IMR-90 (cell line): ENCODE measurements at regions not wholly inside any gene's neighbourhood (a gene's known extent, or its start where the extent isn't known, plus 50 kb on each side); places are given as distances from the start of the nearest gene placed in this dataset.
A peak's percentile ranks its signal among the peaks of the same experiment; 100 is the strongest.

ENCODE experiments used
- ATAC-seq: fragments of 200-7000 bp; cut with Tn5 transposase; 2 replicates; pipeline ENCODE4 v1.9.1; 2020; ENCODE audit warnings: low read depth, mild to moderate bottlenecking, moderate library complexity
- BruUV-seq: library from RNA; stranded (reverse); fragments of 400-500 nt; replicated peaks from 2 replicates; lab custom pipeline; 2021; lab: Mats Ljungman, UMichigan
- CTCF ChIA-PET: fragments of 300-600 bp; formaldehyde crosslinking; extraction: SDS; loops from one replicate; lab custom pipeline; 2021; ENCODE audit warnings: antibody characterized with exemption; lab: Yijun Ruan, JAX
- POLR2A ChIA-PET: fragments of 300-600 bp; sonication (Branson Sonifier 250); formaldehyde crosslinking; loops from one replicate; lab custom pipeline; 2022; ENCODE audit warnings: antibody characterized with exemption; ENCODE audit not compliant: unreplicated experiment; lab: Charles Lee
- DNase-seq: peaks from one replicate; pipeline ENCODE4 v3.0.0; 2013
- H2AFZ ChIP-seq: replicated peaks from 2 replicates; pipeline ENCODE3; 2013; ENCODE audit warnings: low read length, mild to moderate bottlenecking; ENCODE audit not compliant: poor library complexity
- H2AK5ac ChIP-seq: 2 replicates; pipeline ENCODE4 v1.6.1; 2013; ENCODE audit warnings: low read depth, low read length, inconsistent platforms
- H2AK9ac ChIP-seq: replicated peaks from 2 replicates; pipeline ENCODE3; 2013; ENCODE audit warnings: mild to moderate bottlenecking, low read depth, low read length, moderate library complexity; ENCODE audit not compliant: poor library complexity
- H2BK120ac ChIP-seq: 2 replicates; pipeline ENCODE4 v1.6.1; 2013; ENCODE audit warnings: low read depth, low read length, inconsistent platforms
- H2BK15ac ChIP-seq: 3 replicates; pipeline ENCODE4 v1.6.1; 2013; ENCODE audit warnings: low read depth, low read length, inconsistent platforms
- H2BK20ac ChIP-seq: 2 replicates; pipeline ENCODE4 v1.6.1; 2013; ENCODE audit warnings: low read depth, mild to moderate bottlenecking, inconsistent platforms, low read length, moderate library complexity
- H2BK5ac ChIP-seq: 2 replicates; pipeline ENCODE4 v1.6.1; 2013; ENCODE audit warnings: mild to moderate bottlenecking, low read depth, low read length, inconsistent platforms; ENCODE audit not compliant: poor library complexity, severe bottlenecking
- H3K14ac ChIP-seq: replicated peaks from 2 replicates; pipeline ENCODE4 v1.6.1; 2013; ENCODE audit warnings: low read depth, low read length, inconsistent platforms
- H3K18ac ChIP-seq: 2 replicates; pipeline ENCODE4 v1.6.1; 2013; ENCODE audit warnings: low read depth, low read length, control low read depth
- H3K23ac ChIP-seq: 2 replicates; pipeline ENCODE4 v1.6.1; 2013; ENCODE audit warnings: low read depth, low read length, inconsistent platforms
- H3K27ac ChIP-seq: 2 replicates; pipeline ENCODE4 v1.5.1; 2013; ENCODE audit warnings: mild to moderate bottlenecking, control low read depth, low read length; ENCODE audit not compliant: insufficient read depth
- H3K27me3 ChIP-seq: 2 replicates; pipeline ENCODE4 v1.6.1; 2013; ENCODE audit warnings: low read length; ENCODE audit not compliant: control insufficient read depth, insufficient read depth
- H3K36me3 ChIP-seq: 2 replicates; pipeline ENCODE4 v1.6.1; 2013; ENCODE audit warnings: low read length, mixed read lengths; ENCODE audit not compliant: control insufficient read depth, insufficient read depth
- H3K4ac ChIP-seq: 2 replicates; pipeline ENCODE4 v1.6.1; 2013; ENCODE audit warnings: low read depth, low read length, inconsistent platforms
- H3K4me1 ChIP-seq: 2 replicates; pipeline ENCODE4 v1.6.1; 2013; ENCODE audit warnings: low read length, mixed read lengths; ENCODE audit not compliant: control insufficient read depth, insufficient read depth
- H3K4me2 ChIP-seq: 2 replicates; pipeline ENCODE4 v1.6.1; 2013; ENCODE audit warnings: low read depth, mild to moderate bottlenecking, control low read depth, low read length, moderate library complexity
- H3K4me3 ChIP-seq: 2 replicates; pipeline ENCODE4 v1.5.1; 2013; ENCODE audit warnings: low read depth, mild to moderate bottlenecking, control low read depth, low read length, moderate library complexity; ENCODE audit not compliant: insufficient read depth
- H3K56ac ChIP-seq: 2 replicates; pipeline ENCODE4 v1.6.1; 2013; ENCODE audit warnings: low read length, inconsistent platforms; ENCODE audit not compliant: insufficient read depth; ENCODE audit errors: extremely low read depth
- H3K79me1 ChIP-seq, 2 experiments: 2 replicates each; pipeline ENCODE4 v1.6.1; 2013; ENCODE audit warnings: low read length in 2 of 2, inconsistent platforms in 1 of 2, low read depth in 1 of 2
- H3K9ac ChIP-seq: 2 replicates; pipeline ENCODE4 v1.6.1; 2013; ENCODE audit warnings: low read depth, low read length, control low read depth
- H3K9me1 ChIP-seq: 2 replicates; pipeline ENCODE4 v1.6.1; 2013; ENCODE audit warnings: low read length, inconsistent platforms; ENCODE audit not compliant: insufficient read depth
- H3K9me3 ChIP-seq: 2 replicates; pipeline ENCODE4 v1.6.1; 2013; ENCODE audit warnings: low read length; ENCODE audit not compliant: control insufficient read depth, insufficient read depth
- H4K20me1 ChIP-seq: 2 replicates; pipeline ENCODE4 v1.6.1; 2013; ENCODE audit warnings: low read length, inconsistent platforms; ENCODE audit not compliant: insufficient read depth
- H4K5ac ChIP-seq: 2 replicates; pipeline ENCODE4 v1.6.1; 2013; ENCODE audit warnings: mild to moderate bottlenecking, low read depth, low read length, control low read depth
- H4K8ac ChIP-seq, 2 experiments: 2 replicates each; pipeline ENCODE4 v1.6.1; 2013; ENCODE audit warnings: low read depth in 2 of 2, low read length in 2 of 2, control low read depth in 1 of 2, inconsistent platforms in 1 of 2
- H4K91ac ChIP-seq: 2 replicates; pipeline ENCODE4 v1.6.1; 2013; ENCODE audit warnings: low read depth, low read length, inconsistent platforms; ENCODE audit not compliant: insufficient read depth
- BHLHE40 ChIP-seq: fragments of 150-350 bp; IDR thresholded peaks from 2 replicates; pipeline ENCODE4 v1.6.1; 2016; ENCODE audit warnings: mild to moderate bottlenecking, low read depth, low read length
- CEBPB ChIP-seq: IDR thresholded peaks from 2 replicates; pipeline ENCODE4 v1.6.1; 2012; ENCODE audit warnings: low read depth, low read length, improper control_type of control experiment
- CHD1 ChIP-seq: IDR thresholded peaks from 2 replicates; pipeline ENCODE4 v1.6.1; 2012; ENCODE audit warnings: low read depth, low read length, improper control_type of control experiment
- FOS ChIP-seq: fragments of 150-350 bp; IDR thresholded peaks from 2 replicates; pipeline ENCODE4 v1.6.1; 2016; ENCODE audit warnings: low read depth, low read length
- MAFK ChIP-seq: IDR thresholded peaks from 2 replicates; pipeline ENCODE4 v1.6.1; 2012; ENCODE audit warnings: low read depth, low read length, improper control_type of control experiment
- MAZ ChIP-seq: IDR thresholded peaks from 2 replicates; pipeline ENCODE4 v1.6.1; 2012; ENCODE audit warnings: low read depth, mild to moderate bottlenecking, low read length, improper control_type of control experiment, moderate library complexity, borderline replicate concordance
- MXI1 ChIP-seq: IDR thresholded peaks from 2 replicates; pipeline ENCODE4 v1.6.1; 2012; ENCODE audit warnings: low read depth, mild to moderate bottlenecking, low read length, moderate library complexity, borderline replicate concordance
- NFE2L2 ChIP-seq: fragments of 150-350 bp; IDR thresholded peaks from 2 replicates; pipeline ENCODE4 v1.6.1; 2016; ENCODE audit warnings: low read depth, mild to moderate bottlenecking, low read length
- POLR2A ChIP-seq: IDR thresholded peaks from 2 replicates; pipeline ENCODE4 v1.6.1; 2012; ENCODE audit warnings: mild to moderate bottlenecking, low read depth, low read length
- RAD21 ChIP-seq: IDR thresholded peaks from 2 replicates; pipeline ENCODE4 v1.6.1; 2012; ENCODE audit warnings: low read length, improper control_type of control experiment
- RCOR1 ChIP-seq: IDR thresholded peaks from 2 replicates; pipeline ENCODE4 v1.6.1; 2012; ENCODE audit warnings: mild to moderate bottlenecking, low read length, improper control_type of control experiment; ENCODE audit not compliant: insufficient replicate concordance
- RFX5 ChIP-seq: IDR thresholded peaks from 2 replicates; pipeline ENCODE4 v1.8.0; 2012; ENCODE audit warnings: low read depth, mild to moderate bottlenecking, low read length, moderate library complexity
- SMC3 ChIP-seq: fragments of 150-350 bp; IDR thresholded peaks from 2 replicates; pipeline ENCODE4 v1.6.1; 2016; ENCODE audit warnings: low read depth, mild to moderate bottlenecking, antibody characterized with exemption, low read length, moderate library complexity
- USF2 ChIP-seq: fragments of 150-350 bp; IDR thresholded peaks from 2 replicates; pipeline ENCODE4 v1.6.1; 2017; ENCODE audit warnings: mild to moderate bottlenecking, antibody characterized with exemption, low read length, low read depth
- WGBS, 2 experiments: methylation state at CpG; one replicate each; pipeline versions ENCODE4 v1.1.5 to v1.1.7; 2013; ENCODE audit warnings: missing lambda C conversion rate in 2 of 2; ENCODE audit not compliant: insufficient read length in 1 of 2; ENCODE audit errors: extremely low coverage in 2 of 2; 5-methylcytosine and 5-hydroxymethylcytosine counted together
- dilution Hi-C: fragments of 300-500 bp; cut with HindIII; formaldehyde crosslinking; loops from one replicate; pipeline ENCODE4 v1.14.3; 2018; ENCODE audit warnings: low sequenced_read_pairs; ENCODE audit not compliant: unreplicated experiment
- in situ Hi-C: fragments of 300-500 bp; cut with MboI; formaldehyde crosslinking; loops from 3 replicates; pipeline ENCODE4 v1.14.3; 2019; ENCODE audit warnings: low sequenced_read_pairs, inconsistent platforms, mixed read lengths
- intact Hi-C: fragments of 100-400 bp; cut with micrococcal nuclease; formaldehyde crosslinking; loops from 2 replicates; pipeline ENCODE4 v1.10.0; 2022
- TF ChIP-seq, protein P1 (sequence below): fragments of 150-350 bp; IDR thresholded peaks from 2 replicates; pipeline ENCODE4 v1.6.1; 2016; ENCODE audit warnings: low read depth, mild to moderate bottlenecking, low read length, moderate library complexity, borderline replicate concordance
- TF ChIP-seq, protein P2 (sequence below): conservative IDR thresholded peaks from 2 replicates; pipeline ENCODE4 v1.5.1; 2012; ENCODE audit warnings: mild to moderate bottlenecking, low read depth, low read length, improper control_type of control experiment

GRCh38 chr17:72333570-72333969 lies 212.8 kb downstream of the SOX9 start:
- Histone ChIP-seq H3K9me3 (no peaks in the 10 kb centered on the region), H2BK120ac (peak overlapping the region; percentile 88; the same call in 1 of the 2 replicates), H4K91ac (peak overlapping the region; percentile 33; the same call in 1 of the 2 replicates), H3K4me2 (no peak overlapping the region), H3K4me1 (peaks cover 10% of the 10 kb centered on the region), H3K9me1 (peaks cover 13% of the 10 kb centered on the region), H3K27me3 (no peaks in the 10 kb centered on the region), H3K4me3 (no peak overlapping the region), H3K4ac (no peak overlapping the region; the same call in 1 of the 2 replicates), H2BK5ac (peak overlapping the region; percentile 19), H2BK20ac (peak overlapping the region; percentile 55), H2BK15ac (peak overlapping the region; percentile 66; the same call in 1 of the 3 replicates), H2AFZ (no peak overlapping the region), H4K5ac (no peak overlapping the region), H3K79me1 (no peaks in the 10 kb centered on the region), H4K8ac (peak overlapping the region in 1 of 2 experiments; percentile 49; a peak in 2 of 4 replicates), H3K56ac (no peak overlapping the region), H3K18ac (no peak overlapping the region), H3K23ac (no peak overlapping the region), H3K14ac (peak overlapping the region; percentile 33), H3K27ac (no peak overlapping the region), H2AK5ac (peak overlapping the region; percentile 96), H4K20me1 (no peaks in the 10 kb centered on the region), H3K36me3 (no peaks in the 10 kb centered on the region), H2AK9ac (no peak overlapping the region), H3K9ac (no peak overlapping the region)
- CTCF ChIA-PET, result interaction anchor here (1.0 kb wide), 1 partner anchor 196 kb away, joined by 3 read pairs; no protein-coding TSS in a partner anchor
- dilution Hi-C loops (no loop called here), intact Hi-C loops (loop anchor here (10.0 kb wide), 1 partner anchor 91 kb away; no protein-coding TSS in a partner anchor), in situ Hi-C loops (no loop called here)
- DNase-seq (no peak), ATAC-seq (no peak)
- 90% methylated on average over 2 of the region's 2 CpGs; no CpG with 5 or more reads in 1 of the 2 experiments for WGBS, 2 experiments
- BruUV-seq, result no TSS peak
- POLR2A ChIA-PET, result no interaction called here
- TF ChIP-seq RFX5, result no peak
- no peak for TF ChIP-seq CHD1
- no peak for TF ChIP-seq CEBPB
- no peak for TF ChIP-seq MAZ
- TF ChIP-seq FOS, result no peak
- TF ChIP-seq BHLHE40, result no peak
- TF ChIP-seq MAFK, result no peak
- TF ChIP-seq RAD21, result no peak
- TF ChIP-seq, protein P1, sequence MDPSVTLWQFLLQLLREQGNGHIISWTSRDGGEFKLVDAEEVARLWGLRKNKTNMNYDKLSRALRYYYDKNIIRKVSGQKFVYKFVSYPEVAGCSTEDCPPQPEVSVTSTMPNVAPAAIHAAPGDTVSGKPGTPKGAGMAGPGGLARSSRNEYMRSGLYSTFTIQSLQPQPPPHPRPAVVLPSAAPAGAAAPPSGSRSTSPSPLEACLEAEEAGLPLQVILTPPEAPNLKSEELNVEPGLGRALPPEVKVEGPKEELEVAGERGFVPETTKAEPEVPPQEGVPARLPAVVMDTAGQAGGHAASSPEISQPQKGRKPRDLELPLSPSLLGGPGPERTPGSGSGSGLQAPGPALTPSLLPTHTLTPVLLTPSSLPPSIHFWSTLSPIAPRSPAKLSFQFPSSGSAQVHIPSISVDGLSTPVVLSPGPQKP, result no peak
- TF ChIP-seq POLR2A, result no peak
- TF ChIP-seq, protein P2, sequence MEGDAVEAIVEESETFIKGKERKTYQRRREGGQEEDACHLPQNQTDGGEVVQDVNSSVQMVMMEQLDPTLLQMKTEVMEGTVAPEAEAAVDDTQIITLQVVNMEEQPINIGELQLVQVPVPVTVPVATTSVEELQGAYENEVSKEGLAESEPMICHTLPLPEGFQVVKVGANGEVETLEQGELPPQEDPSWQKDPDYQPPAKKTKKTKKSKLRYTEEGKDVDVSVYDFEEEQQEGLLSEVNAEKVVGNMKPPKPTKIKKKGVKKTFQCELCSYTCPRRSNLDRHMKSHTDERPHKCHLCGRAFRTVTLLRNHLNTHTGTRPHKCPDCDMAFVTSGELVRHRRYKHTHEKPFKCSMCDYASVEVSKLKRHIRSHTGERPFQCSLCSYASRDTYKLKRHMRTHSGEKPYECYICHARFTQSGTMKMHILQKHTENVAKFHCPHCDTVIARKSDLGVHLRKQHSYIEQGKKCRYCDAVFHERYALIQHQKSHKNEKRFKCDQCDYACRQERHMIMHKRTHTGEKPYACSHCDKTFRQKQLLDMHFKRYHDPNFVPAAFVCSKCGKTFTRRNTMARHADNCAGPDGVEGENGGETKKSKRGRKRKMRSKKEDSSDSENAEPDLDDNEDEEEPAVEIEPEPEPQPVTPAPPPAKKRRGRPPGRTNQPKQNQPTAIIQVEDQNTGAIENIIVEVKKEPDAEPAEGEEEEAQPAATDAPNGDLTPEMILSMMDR, result no peak
- no peak for TF ChIP-seq USF2
- TF ChIP-seq NFE2L2, result no peak
- TF ChIP-seq SMC3, result no peak
- no peak for TF ChIP-seq MXI1
- TF ChIP-seq RCOR1, result no peak
